ENCODE measurements at regions not wholly inside any gene's neighbourhood (a gene's known extent, or its start where the extent isn't known, plus 50 kb on each side); places are given as distances from the start of the nearest gene placed in this dataset.
"Not testable (repeated sequence)": the region's sequence is repeated elsewhere in the genome, so short reads cannot be mapped to it uniquely, and the experiment has no call there.

DNA sequence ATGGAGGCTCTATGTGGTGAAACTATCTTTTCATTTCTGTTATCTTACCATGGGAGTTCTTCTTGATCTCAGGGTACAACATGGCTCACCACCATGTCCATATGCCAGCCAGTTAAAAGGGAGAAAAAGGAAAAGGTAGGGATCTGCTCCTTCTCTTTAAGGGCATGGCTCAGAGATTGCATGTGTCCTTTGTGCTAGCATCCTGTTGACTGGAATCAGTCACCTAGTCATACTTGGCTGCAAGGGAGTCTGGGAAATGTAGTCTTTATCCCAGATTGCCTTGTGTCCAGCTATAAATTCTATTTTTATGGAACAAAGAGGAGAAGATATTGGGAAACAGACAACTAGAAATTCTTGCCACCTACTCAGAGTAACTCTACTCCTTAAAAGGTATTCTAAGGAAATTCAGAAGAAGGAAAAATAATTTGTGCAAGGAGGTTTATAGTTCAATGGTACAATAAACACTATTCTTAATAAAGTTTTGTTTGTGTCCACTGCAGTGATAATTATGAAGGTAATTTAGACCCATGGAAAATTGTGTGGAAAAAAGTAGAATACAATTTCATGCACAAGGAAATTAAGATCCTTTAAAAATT is 86.4 kb upstream of the RPH3A start:
- no peak for DNase-seq (ENCODE audit: low read depth in 4 of 4, low spot score in 3 of 4)

DNA sequence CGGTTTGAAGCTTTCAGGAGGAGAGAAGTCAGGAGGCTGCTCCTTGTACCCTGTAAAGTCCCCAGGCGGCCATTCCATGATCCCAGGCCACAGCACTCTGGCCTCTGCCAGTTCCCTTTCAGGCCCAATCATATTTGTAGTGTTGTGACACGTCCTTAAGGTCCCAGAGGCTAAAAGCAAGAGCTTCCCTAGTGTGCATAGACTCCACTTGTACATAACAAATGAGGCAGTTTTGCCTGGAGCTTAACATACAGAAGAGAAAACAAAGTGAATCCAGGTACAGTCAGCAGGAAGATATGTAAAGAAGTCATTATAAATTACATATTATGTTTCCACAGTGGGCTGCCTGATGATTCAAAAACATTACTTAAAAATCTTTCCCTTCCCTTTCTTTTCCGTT is 81.1 kb upstream of the RPH3A start:
- DNase-seq (ENCODE audit: low read depth in 4 of 4, low spot score in 3 of 4) = no peak

DNA sequence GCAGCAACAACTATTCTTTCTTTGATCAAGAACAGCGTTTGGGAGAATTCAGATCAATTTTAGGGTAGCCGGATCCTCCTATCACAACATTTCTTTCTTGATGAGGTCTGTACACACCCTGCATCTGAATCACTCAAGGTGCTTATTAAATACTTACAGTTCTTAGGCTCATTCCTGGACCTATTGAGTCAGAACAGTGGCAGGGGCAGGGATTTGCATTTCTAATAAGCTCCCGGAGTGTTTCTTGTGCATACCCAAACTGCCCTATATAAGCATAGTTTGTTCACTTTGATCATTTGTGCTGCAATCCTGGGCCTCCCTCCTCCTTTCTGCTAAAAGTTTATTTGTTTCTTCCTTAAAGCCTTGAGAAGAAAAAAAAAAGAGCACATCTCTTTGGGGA is 80.5 kb upstream of the RPH3A start:
- DNase-seq (ENCODE audit: low read depth in 4 of 4, low spot score in 3 of 4) = no peak

DNA sequence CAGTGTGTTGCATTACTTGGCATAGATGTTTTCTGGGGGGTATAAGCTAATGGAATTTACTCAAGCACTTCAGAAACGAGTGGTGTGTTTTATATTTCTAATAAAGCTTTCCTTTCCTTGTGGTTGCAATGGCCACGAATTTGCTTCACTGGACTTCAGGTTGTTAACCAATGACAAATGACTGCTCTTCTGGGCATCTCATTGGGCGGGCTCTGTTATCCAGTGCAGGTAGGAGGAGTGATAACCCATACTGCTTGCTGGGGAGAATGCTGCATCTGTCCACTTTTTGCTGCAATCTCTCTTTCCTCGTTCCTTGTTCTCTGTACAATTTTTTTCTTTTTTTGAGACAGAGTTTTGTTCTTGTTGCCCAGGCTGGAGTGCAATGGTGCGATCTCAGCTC is 80.0 kb upstream of the RPH3A start:
- no peak for DNase-seq (ENCODE audit: low read depth in 4 of 4, low spot score in 3 of 4)

DNA sequence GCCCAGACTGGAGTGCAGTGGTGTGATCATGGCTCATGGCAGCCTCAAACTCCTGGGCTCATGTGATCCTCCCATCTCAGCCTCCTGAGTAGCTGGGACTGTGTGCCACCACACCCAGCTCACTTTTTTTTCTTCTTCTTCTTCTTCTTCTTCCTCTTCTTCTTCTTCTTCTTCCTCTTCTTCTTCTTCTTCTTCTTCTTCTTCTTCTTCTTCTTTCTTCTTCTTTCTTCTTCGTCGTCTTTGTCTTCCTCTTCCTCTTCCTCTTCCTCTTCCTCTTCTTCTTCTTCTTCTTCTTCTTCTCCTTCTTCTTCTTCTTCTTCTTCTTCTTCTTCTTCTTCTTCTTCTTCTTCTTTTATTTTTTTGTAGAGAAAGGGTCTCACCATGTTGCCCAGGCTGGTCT is 78.8 kb upstream of the RPH3A start:
- not testable (repeated sequence) for DNase-seq (ENCODE audit: low read depth in 4 of 4, low spot score in 3 of 4)

DNA sequence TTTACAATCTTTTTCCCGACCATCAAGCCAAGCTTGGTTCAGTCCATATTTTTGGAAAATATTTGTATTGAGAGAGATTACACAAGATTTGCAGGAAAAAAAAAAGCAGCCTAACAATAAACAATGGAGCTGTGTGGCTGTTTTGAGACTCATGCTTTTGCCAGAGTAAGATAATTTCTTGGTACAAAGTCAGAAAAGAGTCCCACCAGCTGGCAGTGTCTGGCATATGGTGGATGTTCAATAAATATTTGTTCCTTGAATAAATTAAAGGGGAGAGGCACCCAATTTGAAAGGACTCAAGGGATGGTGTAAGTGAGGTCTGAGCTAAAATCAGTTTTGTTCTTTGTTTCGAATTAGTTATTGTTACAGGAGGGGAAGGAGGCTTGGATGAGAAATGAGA is 78.1 kb upstream of the RPH3A start:
- DNase-seq (ENCODE audit: low read depth in 4 of 4, low spot score in 3 of 4) = no peak

DNA sequence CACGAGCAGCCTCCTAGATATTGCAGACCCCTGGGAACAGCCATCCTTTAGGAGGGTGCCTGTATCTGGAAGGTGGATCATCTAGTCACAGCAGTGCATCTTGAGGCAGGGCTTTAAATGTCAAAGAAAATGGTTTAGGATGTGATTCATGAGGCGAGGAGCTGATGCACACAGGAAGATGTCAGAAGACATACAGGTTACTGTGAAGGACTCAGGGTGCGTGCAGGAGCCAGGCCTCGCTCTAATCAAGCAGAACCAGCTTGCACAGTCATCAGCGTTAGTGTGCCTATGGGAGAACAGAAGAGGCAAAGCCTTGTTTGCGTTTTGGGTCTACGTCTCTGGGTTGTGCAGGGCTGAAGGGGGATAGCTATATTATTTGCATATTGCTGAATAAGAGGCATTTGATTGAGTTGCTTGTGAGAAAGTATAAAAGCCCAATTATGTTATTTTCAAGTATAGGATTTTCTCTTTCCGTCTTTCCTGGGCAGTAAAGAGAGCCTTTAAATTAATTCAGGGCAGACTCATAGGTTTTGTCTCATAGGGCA is 77.3 kb upstream of the RPH3A start:
- no peak for DNase-seq (ENCODE audit: low read depth in 4 of 4, low spot score in 3 of 4)

DNA sequence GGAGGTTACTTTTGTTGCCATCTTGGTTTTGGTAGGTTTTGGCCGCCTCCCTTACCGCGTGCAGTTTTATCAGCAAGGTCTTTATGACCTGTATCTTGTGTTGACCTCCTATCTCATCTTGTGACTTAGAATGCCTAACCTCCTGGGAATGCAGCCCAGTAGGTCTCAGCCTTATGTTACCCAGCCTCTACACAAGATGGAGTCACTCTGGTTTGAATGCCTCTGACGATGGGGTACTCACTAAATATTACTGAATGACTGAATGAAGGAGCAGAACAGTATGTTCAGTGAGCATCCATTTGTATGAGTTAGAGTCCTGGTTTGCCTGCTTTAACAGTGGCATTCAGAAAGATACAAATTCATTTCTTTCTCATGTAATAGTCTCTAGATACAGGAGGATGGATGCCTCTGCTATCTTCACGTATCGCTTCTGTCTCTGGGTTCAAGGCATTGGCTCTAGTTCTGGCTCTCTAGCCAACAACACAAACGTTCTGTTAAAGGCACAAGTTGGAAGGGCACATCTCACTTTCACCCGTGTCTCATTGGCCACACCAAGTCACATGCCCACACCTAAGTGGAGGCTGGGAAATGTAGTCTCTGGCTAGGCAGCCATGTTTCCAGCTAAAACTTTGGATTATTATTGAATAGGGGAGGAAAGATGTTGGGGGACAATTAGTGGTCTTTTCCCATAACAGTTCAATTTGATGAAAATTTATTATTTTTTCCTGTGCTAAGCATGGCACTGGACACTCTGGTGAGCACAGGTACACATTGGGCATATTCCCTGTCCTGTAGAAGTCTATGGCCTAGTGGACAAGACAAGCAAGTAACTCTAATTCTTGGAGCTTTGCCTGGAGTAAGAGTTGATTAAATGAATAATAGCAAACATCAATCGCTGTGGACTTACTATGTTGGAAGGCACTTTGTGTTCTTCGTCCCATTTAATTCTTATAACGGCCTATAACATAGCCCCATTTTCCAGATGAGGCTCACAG is 75.2 kb upstream of the RPH3A start:
- no peak for DNase-seq (ENCODE audit: low read depth in 4 of 4, low spot score in 3 of 4)

DNA sequence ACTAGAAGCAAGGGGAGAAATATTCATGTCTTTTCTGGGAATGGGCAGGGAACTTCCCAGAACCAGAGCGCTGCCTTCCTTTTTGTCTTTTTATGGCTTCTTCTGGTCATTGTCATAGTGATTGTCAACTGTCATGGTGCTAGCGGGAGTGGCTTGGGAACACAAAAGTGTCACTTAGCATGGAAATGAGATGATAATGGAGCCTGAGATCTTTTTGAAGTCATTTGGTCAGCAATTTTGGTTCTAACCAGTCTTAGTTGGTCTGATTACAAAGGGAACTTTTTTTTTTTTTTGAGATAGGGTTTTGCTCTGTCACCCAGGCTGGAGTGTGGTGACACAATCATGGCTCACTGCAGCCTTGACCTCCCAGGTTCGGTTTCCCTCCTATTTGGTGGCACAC is 62.7 kb upstream of the RPH3A start:
- DNase-seq (ENCODE audit: low read depth in 4 of 4, low spot score in 3 of 4) = no peak

DNA sequence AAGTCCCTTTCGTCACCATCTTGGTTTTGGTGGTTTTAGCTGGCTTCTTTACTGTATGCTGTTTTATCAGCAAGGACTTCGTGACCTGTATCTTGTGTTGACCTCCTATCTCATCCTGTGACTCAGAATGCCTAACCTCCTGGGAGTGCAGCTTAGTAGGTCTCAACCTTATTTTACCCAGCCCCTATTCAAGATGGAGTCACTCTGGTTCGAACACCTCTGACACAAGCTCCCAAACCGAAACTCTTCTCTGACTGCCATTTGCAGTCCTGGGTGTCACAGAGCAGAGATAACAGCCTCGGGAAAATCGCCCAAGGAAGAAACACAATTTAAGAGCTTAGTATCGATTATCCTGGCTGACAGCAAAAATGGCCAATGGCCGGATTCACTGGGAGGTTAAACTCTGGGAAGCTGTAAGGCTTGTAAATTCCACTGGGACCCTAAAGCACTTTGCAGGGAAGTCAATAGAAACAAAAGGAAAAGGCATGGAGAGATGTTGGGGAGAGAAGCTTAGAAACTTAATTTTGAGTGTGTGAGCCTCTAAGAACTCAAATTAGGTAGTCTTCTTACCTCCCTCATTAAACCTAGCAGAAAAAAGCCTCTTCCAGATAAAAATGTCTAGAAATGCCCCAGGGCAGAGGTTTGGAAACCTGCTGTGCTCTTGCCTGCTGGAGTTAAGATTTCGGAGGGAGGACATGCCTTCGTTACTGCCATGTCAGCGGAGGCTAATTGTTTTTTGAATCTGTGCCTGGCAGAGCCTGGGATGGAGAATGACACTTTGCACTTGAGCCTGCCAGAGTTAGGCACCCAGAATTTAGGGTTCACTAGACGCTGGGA is 56.5 kb upstream of the RPH3A start:
- no peak for DNase-seq (ENCODE audit: low read depth in 4 of 4, low spot score in 3 of 4)

DNA sequence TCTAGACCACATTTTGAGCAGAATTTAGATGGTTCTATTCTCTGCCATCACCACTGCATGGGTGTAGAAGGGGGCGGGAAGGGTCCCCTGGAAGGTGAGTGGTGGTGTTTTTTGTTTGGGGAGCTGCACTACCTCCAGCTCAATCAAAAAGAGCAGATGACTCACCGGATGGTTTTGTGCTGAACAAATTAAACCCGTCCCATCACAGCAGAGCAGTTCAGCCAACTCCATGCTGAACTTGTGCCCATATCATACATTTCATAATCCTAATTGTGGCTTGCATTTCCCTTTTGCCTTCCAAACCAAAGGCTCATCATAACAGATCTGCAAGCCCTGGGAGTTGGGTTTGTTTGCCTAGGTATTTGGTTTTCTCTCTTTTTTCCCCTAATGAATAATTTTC is 53.0 kb upstream of the RPH3A start:
- no peak for DNase-seq (ENCODE audit: low read depth in 4 of 4, low spot score in 3 of 4)

DNA sequence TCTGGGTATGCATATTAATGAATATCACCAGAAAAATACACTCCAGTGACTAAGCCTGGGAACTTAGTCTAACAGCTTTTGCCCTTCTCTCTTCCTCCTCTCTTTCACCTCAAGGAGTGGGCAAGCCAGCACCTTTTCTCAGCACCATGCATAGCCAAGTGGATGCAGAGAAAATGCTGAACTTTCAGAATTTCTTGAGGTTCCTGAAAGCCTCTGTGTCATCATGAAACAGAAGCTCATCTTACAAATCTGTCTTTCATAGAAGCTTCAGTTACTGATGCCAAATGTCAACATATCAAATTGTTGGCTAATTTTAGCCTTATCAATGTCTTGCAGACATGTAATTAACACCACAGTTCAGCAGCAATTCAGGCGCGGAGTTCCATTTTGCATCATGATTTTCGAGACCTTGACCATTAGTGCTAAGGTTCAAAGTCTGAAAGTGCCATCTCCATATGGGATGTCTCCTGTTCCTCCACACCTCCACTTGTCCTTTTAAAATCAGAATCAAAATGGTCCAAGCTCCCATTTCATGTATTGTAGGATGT is 51.1 kb upstream of the RPH3A start:
- DNase-seq (ENCODE audit: low read depth in 4 of 4, low spot score in 3 of 4) = no peak

DNA sequence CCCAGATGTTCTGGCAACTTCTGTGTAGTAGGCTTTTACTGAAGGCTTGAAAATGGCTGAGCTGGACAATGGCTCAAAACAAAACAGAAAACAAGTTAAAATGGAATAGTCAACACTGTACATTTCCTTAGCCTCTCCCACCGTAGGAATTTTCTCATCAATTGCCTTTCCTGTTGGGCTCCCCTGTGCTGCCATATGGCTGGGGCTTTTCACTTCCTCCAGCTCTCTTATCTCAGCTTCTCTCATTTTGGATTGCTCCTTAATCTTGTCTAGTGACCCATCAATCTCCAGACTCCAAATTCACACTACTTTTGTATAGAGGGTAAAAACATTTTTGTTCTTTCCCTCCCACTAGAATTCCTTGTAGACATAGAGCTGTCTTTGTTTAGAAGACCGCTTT is 50.4 kb upstream of the RPH3A start:
- no peak for DNase-seq (ENCODE audit: low read depth in 4 of 4, low spot score in 3 of 4)

All from right renal pelvis (tissue), 4 donors.